ENCODE measurements at regions not wholly inside any gene's neighbourhood (a gene's known extent, or its start where the extent isn't known, plus 50 kb on each side); places are given as distances from the start of the nearest gene placed in this dataset.
"Not testable (repeated sequence)": the region's sequence is repeated elsewhere in the genome, so short reads cannot be mapped to it uniquely, and the experiment has no call there.

DNA sequence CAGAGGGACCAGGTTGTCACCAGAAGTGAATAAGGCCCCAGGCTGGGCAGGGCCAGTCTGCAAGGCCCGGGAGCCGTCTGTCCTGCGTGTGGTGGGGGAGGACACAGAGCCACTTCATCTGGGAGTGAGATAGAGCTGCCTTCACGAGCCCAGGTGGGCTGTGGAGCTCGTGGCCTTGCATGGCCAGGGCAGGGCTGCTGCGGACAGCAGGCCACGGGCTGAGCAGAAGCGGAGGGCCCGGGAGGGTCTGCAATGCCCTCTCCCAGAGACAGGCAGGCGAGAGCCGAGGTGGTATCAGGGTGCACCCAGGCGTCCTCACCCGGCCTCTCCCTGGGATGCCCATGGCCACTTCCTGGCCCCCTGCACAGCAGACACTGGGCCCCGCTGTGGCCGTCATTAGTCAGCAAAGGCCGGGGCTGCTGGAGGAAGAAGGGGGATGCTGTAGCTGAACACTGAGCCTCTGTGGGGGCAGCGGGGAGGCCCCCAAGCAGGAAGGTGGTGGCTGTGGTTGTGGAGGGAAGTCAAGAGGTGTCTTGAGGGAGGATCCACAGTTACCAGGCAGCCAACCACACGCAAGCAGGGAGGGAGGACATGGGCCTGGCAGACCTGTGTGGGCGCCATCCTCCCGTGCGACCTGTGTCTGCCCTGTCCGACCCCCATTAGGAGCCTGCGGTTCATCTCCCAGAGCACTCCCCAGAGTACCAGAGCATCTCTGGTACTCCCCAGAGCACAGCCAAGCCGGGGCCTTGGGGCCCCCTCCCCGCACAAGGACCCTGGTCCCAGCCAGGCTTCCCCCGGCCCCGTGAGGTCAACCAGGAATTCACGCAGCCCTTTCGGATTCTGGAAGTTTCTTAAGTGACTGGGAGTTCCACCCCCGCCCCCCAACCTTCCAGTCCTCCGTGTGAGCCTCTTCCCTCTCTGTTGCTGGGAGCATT, 1109.5 kb downstream of the BRD1 start:
- DNase-seq: no peak

GRCh38 chr22:48717076-48717810, 1110.4 kb downstream of the BRD1 start:
- DNase-seq: no peak

GRCh38 chr22:48716154-48716553, 1111.5 kb downstream of the BRD1 start:
- not testable (repeated sequence) for DNase-seq

DNA sequence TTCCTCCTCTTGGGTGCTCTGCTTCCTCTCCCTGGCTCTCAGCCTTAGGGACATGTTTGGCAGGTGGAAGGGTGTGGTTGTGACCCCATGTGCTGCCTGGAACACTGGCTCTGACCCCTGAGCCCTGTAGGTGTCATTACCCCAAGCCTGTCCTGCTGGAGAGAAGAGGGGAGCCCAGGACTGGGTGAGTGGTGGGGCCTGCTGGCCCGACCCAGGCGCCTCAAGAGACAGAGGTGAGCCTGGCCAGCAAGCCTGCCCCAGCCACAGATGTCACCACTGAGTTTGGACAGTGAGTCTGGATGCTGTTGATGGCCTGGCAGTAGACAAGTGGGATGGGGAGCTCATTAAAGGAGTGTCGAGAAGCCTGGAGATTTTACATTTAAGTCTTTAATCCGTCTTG, 1112.2 kb downstream of the BRD1 start:
- DNase-seq: no peak

GRCh38 chr22:48714231-48714630, 1113.4 kb downstream of the BRD1 start:
- no peak for DNase-seq

- no peak for DNase-seq
Observed at GRCh38 chr22:48713272-48714205, 1114.1 kb downstream of the BRD1 start.

DNA sequence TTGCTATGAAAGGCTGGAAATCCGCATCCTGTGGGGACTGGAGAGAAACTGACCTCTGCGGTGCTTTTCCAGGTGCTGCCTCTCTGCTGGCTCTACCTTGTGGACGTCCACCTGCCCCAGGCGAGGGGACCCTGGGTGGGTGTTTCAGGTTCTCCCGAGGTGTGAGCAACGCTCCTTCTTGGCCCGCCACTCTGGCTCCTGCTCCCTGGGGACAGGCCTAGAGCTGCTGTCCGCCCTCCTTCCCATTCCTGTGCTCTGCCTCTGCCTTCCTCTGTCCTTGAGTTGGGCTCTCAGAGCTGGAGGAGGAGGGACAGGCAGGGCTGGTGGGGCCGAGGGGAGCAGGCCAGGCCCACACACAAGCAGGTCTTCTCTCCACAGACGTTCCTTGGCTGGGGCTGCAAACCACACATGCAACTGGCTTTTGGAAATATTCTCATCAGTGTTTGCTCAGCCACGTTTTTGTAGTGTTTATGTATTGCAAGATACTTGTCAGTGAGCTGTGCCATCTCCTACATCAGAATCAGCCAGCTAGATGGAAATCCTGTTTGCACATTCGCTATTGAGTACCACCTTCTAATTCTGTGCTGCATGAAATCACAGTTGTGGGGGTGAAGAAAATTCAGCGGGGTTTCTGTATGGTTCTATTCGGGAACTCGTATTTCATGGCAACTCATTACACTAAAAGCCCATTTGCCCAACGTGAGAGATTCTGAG, 1115.0 kb downstream of the BRD1 start:
- no peak for DNase-seq

DNA sequence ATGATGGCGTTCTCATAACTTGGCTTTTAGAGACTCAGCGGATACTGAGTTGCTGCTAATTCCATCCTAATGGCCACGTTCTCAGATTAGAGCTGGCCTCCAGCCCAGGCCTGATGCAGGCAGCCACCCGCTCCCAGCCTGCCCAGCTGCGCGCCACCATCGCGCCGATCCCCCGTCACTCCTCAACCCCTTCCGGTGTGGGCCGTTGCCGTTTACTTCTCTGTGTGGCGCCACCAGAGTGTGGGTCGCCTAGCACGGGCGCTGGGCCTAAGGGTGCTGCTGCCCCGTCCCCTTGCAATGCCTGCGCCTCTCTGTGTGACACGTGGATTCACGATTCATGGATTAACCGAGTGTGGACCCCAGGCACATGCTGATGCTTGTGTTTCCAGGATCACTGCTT, 1116.0 kb downstream of the BRD1 start:
- DNase-seq: no peak

DNA sequence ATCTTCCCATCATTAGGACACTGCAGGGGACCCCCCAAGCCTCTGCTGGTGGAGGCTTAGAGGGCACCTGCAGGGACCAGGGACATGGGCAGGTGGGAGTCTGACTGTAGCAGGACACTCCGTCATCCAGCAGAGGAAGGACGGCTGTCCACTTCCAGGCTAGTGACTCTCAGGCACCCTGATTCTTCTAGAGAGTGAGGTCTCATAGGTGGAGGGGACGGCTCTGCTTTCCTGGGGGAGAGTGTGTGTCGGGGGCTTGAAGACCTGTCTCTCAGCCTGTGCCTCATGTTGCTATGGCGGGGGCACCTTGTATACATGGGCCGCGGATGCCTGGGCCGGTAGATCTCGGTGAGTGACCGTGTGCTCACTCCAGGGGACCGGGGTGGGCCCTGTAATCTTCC, 1116.6 kb downstream of the BRD1 start:
- DNase-seq: no peak

DNA sequence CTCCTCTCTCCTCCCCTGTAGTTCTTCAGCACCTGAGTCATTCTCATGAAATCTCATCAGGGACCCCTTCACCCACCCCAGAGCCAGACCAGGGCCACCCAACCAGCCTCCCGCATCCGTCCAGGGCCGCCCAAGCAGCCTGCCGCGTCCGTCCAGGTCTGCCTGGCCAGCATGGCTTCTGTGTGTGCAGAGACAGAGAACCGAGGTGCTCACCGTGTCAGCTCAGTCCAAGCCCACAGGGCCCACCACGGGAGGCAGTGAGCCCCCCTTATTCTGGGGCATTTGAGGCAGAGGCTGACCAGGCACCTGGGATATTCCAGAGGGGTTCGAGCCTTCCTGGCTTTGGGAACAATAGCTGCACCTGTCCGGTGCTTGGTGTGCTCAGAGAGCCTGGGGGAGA, 1117.3 kb downstream of the BRD1 start:
- no peak for DNase-seq

DNA sequence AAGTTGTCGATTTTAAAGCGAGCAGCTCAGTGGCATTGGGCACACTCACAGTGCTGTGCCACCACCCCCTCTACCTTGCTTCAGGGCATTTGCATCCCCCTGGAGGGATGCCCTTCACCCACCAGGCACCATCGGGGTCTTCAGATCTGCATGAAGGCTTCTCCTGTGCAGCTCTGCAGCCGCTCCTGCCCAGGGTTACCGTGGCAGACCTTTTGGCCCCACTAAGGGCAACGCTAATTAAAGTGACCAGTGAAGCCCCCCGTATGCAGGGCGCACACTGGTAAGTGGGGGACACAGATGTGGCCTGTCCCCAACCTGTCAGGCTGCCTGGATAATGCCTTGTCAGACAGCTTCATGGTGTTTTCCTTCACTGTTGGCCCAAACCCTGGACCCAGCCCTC, 1117.7 kb downstream of the BRD1 start:
- DNase-seq: no peak

DNA sequence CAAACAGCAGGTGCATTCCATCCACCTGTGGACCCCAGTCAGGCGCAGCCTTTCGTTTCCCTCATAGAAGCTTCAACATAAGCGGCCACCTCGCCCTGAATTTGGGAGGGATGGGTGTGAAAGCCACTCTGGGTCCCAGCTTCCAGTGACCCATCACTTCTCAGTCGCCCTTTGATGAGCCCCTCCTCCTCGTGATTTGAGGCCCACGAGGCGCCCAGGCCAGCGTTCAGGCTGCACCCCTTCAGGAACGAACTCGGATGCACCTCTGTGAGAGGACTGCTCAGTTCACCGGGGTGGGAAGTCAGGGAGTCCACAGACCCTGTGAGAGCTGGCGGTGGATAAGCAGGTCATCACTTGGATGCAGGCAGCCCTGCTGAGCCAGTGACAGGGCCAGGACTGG, 1118.2 kb downstream of the BRD1 start:
- no peak for DNase-seq

DNA sequence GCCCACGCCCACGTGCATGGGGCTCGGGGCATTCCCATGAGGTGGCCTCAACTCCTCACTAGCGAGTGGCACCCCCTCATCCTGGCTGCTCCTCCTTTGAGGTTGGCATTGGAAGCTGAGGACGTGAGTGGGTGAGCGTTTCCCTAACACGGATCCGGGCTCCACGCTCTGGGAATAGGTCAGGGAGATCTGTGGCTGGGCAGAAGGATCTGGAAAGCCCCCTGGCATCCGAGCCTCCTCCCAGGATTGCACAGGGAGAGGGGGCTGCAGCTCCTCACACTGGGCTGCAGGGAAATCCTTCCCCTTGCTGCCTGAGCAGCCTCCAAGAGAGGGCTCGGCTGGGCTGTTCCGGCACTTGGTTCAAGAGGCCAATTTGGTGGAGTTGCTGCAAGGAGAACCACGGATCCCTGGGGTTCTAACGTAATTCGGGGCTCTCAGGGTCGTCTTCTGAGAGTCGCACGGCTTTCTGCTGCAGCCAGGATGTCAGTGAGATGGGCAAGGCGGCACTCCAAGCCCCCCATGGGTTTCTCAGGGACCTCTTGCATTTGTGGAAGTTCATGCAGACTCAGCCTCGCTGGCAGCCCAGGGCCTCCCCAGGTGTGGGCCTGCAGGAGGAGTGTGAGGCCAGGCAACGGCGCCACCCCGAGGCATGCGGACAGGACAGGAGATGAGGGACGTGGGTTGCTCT, 1119.0 kb downstream of the BRD1 start:
- no peak for DNase-seq

DNA sequence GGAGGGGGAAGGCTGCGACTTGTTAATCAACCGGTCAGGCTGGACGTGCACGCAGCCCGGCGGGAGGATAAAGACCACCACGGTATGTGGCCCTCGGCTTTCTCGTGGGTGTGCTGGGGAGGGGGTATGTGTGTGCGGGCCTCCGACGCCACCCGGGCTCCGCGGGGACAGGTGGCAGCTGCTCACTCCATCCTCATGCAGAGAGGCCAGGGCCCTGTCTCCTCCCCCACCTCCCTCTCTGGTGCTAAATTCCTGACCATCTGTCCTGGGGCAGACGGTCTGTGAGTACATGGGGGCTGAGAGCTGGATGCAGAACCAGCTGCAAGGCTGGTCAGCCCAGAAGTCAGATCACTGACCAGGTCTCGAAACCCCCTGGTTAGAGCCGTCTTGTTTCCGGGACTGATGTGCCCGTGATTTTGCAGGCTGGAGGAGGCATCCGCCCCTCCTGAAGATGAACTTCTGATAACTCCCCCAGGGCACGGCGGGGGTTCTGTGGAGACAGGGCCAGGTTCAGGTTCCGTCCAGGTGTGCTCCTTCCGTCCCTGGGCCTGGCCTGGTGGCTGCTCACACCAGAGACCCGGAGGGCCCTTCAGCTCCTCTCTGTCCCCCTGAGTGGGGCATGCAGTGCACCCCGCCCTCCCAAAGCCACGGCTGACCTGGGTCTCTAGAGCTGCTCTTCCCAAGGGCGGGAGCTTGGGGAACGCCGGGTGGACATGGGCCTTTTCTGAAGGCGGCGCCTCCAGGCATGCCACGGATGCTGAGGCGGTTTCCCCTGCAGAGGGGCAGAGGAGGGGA, 1119.7 kb downstream of the BRD1 start:
- no peak for DNase-seq

DNA sequence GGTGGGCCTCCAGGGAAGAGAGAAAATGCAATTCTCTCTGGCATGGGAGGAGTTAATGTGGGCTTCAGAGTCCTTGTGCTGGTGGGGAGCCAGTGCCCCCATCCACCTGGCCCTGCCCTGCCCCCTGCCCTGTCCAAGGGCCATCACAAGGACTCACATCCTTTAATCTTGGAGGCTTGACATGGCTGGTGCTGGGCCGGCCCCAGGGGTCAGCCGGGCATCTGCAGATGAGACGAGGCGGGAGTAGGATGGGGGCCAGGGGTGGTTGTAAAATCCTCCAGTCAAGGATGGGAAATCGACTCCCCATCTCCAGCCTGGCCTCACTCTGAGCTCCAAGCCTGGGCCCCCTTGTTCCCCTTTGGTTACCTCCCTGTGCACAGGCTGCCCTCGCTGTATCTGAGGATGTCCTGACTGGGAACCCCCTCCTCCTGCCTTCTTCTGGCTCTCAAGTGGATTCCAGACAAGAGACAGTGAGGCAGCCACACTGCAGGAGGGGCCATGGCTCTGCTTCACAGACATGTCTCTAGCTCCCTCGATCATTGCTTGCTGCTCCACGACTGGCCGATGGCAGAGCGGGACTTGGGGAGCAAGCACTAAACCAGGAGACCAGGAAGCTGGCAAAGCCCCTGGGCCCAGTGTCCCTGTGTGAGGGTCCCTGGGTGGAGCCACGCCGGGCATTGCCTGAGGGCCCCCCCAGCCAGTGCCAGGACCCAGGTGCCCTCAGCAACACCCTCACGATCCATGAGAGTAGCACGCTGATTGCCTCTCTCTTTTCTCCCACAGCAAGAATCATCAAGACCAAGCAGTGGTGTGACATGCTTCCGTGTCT, 1120.5 kb downstream of the BRD1 start:
- DNase-seq: no peak

- no peak for DNase-seq
Observed at GRCh38 chr22:48705917-48706605, 1121.6 kb downstream of the BRD1 start.

DNA sequence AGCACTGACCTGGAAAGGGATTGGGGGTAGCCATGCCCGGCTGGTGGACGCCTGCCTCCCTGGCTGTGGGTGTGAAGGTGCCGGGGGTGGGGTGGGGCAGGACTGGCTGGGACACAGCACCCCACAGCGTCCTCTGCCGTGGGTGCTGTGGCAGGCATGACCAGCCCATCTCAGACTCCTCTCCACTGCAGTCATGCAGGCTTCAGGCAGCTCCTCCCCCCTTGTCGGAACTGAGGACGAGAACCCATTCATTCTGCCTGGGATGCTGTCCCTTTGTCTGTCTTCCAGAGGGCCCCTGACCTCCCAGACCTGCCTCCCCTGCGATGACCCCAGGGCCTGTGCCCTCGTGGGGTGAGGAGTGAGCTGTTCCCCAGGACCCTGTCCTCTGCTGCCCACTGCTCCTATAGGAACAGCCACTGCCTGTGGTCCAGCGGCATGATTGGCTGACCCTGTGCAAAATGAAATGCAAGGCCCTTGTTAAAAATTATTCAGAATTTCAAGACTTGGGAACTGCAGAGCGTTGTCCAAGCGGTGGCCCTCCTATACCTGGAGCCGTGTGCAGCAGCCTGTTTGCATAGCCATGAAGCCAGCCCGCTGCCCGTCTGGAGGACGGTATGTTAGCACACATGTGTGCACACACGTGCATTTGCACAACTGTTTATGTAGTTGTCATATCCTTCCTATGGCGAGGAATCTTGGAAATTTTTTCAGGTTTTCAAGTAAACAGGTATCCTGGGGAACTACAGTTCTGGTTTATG, 1122.3 kb downstream of the BRD1 start:
- DNase-seq: no peak

GRCh38 chr22:48704335-48704734, 1123.3 kb downstream of the BRD1 start:
- no peak for DNase-seq
